SK-N-SH (cell line): ENCODE measurements at regions not wholly inside any gene's neighbourhood (a gene's known extent, or its start where the extent isn't known, plus 50 kb on each side); places are given as distances from the start of the nearest gene placed in this dataset.

Source experiments
- CTCF ChIA-PET: fragments of 300-600, 350-600 bp; formaldehyde crosslinking; extraction: SDS; loops from one replicate; lab custom pipeline; 2021; lab: Yijun Ruan, JAX
- POLR2A ChIA-PET: fragments of 350-600 bp; sonication (Branson Sonifier 250); formaldehyde crosslinking; extraction: SDS; loops from one replicate; lab custom pipeline; 2020; ENCODE audit warnings: antibody characterized with exemption, inconsistent platforms; lab: Yijun Ruan, JAX
- DNase-seq: peaks from one replicate; pipeline ENCODE4 v3.0.0; 2012
- H2AFZ ChIP-seq: fragments of 200-600 bp; sonication (generic); 2 replicates; pipeline ENCODE4 v1.8.1; 2016; ENCODE audit warnings: antibody characterized with exemption, mild to moderate bottlenecking, low read depth
- H3F3A ChIP-seq: fragments of 200-600 bp; sonication (generic); replicated peaks from 2 replicates; pipeline ENCODE3; 2016; ENCODE audit warnings: antibody characterized with exemption, mild to moderate bottlenecking; ENCODE audit not compliant: insufficient read depth
- H3K27ac ChIP-seq, 2 experiments: fragments of 200-500 bp in 1 of 2; fragments of 200-600 bp in 1 of 2; sonication (Bioruptor generic) in 1 of 2; sonication (generic), shearing (Covaris generic) in 1 of 2; 2 replicates each; pipeline versions ENCODE4 v1.5.1 to v1.6.1; 2014 to 2016; ENCODE audit warnings: low read depth in 2 of 2, inconsistent platforms in 1 of 2, low read length in 1 of 2, mild to moderate bottlenecking in 1 of 2, mixed read lengths in 1 of 2
- H3K27me3 ChIP-seq: fragments of 200-600 bp; sonication (generic), shearing (Covaris generic); 2 replicates; pipeline ENCODE4 v1.6.1; 2016; ENCODE audit warnings: mixed run types; ENCODE audit not compliant: insufficient read depth
- H3K36me3 ChIP-seq, 2 experiments: fragments of 200-500 bp in 1 of 2; fragments of 200-600 bp in 1 of 2; sonication (Bioruptor generic) in 1 of 2; sonication (generic) in 1 of 2; replicated peaks in 1 of 2; 2 replicates each; pipeline versions ENCODE3 to v1.5.1; 2014 to 2016; ENCODE audit warnings: low read length in 1 of 2, mild to moderate bottlenecking in 1 of 2; ENCODE audit not compliant: insufficient read depth in 2 of 2, control insufficient read depth in 1 of 2
- H3K4me1 ChIP-seq, 2 experiments: fragments of 200-500 bp in 1 of 2; fragments of 200-600 bp in 1 of 2; sonication (Bioruptor generic) in 1 of 2; sonication (generic), shearing (Covaris generic) in 1 of 2; 2 replicates each; pipeline versions ENCODE4 v1.5.1 to v1.6.1; 2014 to 2016; ENCODE audit warnings: low read depth in 1 of 2, low read length in 1 of 2, mixed run types in 1 of 2; ENCODE audit not compliant: insufficient read depth in 2 of 2, control insufficient read depth in 1 of 2
- H3K4me2 ChIP-seq: fragments of 200-600 bp; sonication (generic), shearing (Covaris generic); 2 replicates; pipeline ENCODE4 v1.6.1; 2017; ENCODE audit warnings: mixed run types
- H3K4me3 ChIP-seq, 2 experiments: fragments of 200-500 bp in 1 of 2; fragments of 200-600 bp in 1 of 2; sonication (Bioruptor generic) in 1 of 2; sonication (generic), shearing (Covaris generic) in 1 of 2; 2 replicates each; pipeline versions ENCODE4 v1.5.1 to v1.8.1; 2014 to 2016; ENCODE audit warnings: low read depth in 2 of 2, inconsistent platforms in 1 of 2, low read length in 1 of 2, mild to moderate bottlenecking in 1 of 2, mixed read lengths in 1 of 2, moderate library complexity in 1 of 2
- H3K79me2 ChIP-seq: fragments of 200-600 bp; sonication (generic); 2 replicates; pipeline ENCODE4 v1.8.1; 2017; ENCODE audit warnings: mild to moderate bottlenecking; ENCODE audit not compliant: insufficient read depth
- H3K9ac ChIP-seq: fragments of 200-600 bp; sonication (generic); 2 replicates; pipeline ENCODE4 v1.6.1; 2017; ENCODE audit warnings: mixed run types
- H3K9me2 ChIP-seq: fragments of 200-600 bp; sonication (generic); 2 replicates; pipeline ENCODE4 v1.6.1; 2017; ENCODE audit warnings: mixed run types
- H3K9me3 ChIP-seq: fragments of 200-600 bp; sonication (generic); 2 replicates; pipeline ENCODE4 v1.6.1; 2017; ENCODE audit warnings: mixed run types, mild to moderate bottlenecking, moderate library complexity
- H4K20me1 ChIP-seq: fragments of 200-600 bp; sonication (generic); 2 replicates; pipeline ENCODE4 v1.6.1; 2017; ENCODE audit warnings: mild to moderate bottlenecking, mixed run types; ENCODE audit not compliant: insufficient read depth
- ELF1 ChIP-seq: IDR thresholded peaks from 2 replicates; pipeline ENCODE4 v1.4.0; 2012
- EZH2phosphoT487 ChIP-seq: fragments of 200-600 bp; sonication (generic); IDR thresholded peaks from 2 replicates; pipeline ENCODE4 v1.6.1; 2017; ENCODE audit warnings: low read depth, mixed run types, mild to moderate bottlenecking, antibody characterized with exemption, moderate library complexity, borderline replicate concordance
- FOXJ3 ChIP-seq: sonication (generic); formaldehyde crosslinking; IDR thresholded peaks from 2 replicates; pipeline ENCODE4 v1.5.1; 2020; ENCODE audit warnings: mild to moderate bottlenecking, missing genetic modification reagents
- GATA2 ChIP-seq: sonication (generic); formaldehyde crosslinking; IDR thresholded peaks from 2 replicates; pipeline ENCODE4 v1.5.0; 2020; ENCODE audit warnings: mild to moderate bottlenecking, missing genetic modification reagents
- POLR2AphosphoS5 ChIP-seq: IDR thresholded peaks from 2 replicates; pipeline ENCODE4 v1.6.1; 2012; ENCODE audit warnings: low read depth, low read length
- RCOR1 ChIP-seq: fragments of 150-350 bp; IDR thresholded peaks from 2 replicates; pipeline ENCODE4 v1.6.1; 2017; ENCODE audit warnings: antibody characterized with exemption, low read length
- RXRA ChIP-seq: IDR thresholded peaks from 2 replicates; pipeline ENCODE4 v1.4.0; 2012; ENCODE audit warnings: low read depth, mild to moderate bottlenecking, borderline replicate concordance
- TAF1 ChIP-seq: IDR thresholded peaks from 2 replicates; pipeline ENCODE4 v1.6.1; 2012; ENCODE audit warnings: low read depth, mild to moderate bottlenecking, low read length, moderate library complexity, borderline replicate concordance
- TCF12 ChIP-seq: IDR thresholded peaks from 2 replicates; pipeline ENCODE4 v1.4.0; 2012
- WGBS: methylation state at CpG from one replicate; pipeline ENCODE4 v1.1.6; 2017; ENCODE audit warnings: low lambda C conversion rate; 5-methylcytosine and 5-hydroxymethylcytosine counted together
- TF ChIP-seq, protein P1 (sequence below): fragments of 150-350 bp; IDR thresholded peaks from 2 replicates; pipeline ENCODE4 v1.6.1; 2016; ENCODE audit warnings: mild to moderate bottlenecking, low read depth, low read length
- TF ChIP-seq, protein P2 (sequence below): IDR thresholded peaks from 2 replicates; pipeline ENCODE4; 2012
- TF ChIP-seq, protein P3 (sequence below): IDR thresholded peaks from 2 replicates; pipeline ENCODE4 v1.4.0; 2012; ENCODE audit warnings: low read depth, borderline replicate concordance
- TF ChIP-seq, protein P4 (sequence below): fragments of 150-350 bp; IDR thresholded peaks from 2 replicates; pipeline ENCODE4 v1.6.1; 2017; ENCODE audit warnings: antibody characterized with exemption, low read length, low read depth, borderline replicate concordance
- TF ChIP-seq, protein P5 (sequence below): IDR thresholded peaks from 2 replicates; pipeline ENCODE4 v1.4.0; 2012; ENCODE audit warnings: low read depth, borderline replicate concordance

DNA sequence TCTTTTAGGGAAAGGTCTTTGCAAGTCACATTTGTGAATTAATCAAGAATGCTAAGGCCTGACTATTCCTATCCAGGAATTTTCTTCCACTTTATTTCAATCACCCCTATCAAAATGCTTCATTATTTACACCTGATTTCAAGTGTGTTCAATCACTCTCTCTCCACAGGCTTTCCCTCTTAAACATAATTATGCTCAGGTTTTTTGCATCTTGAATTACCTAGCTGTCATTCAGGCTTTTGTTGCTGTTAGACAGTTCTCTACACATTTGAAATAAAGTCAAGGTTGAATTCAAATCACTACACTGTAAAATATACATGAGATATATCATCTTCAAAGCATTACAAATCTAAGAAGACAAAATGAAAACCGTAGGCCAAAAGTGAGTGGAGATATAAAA is 941.3 kb upstream of the SLITRK1 start:
- H3K9me3 ChIP-seq: no peaks in the 10 kb centered on the region
- H3K4me2 ChIP-seq: no peak overlapping the region
- no peaks in the 10 kb centered on the region for H3K79me2 ChIP-seq
- no peaks in the 10 kb centered on the region for H3K36me3 ChIP-seq
- DNase-seq: no peak
- ChIA-PET POLR2A (no interaction called here), CTCF (no interaction called here)
- no peak overlapping the region for H3K27ac ChIP-seq
- no peak overlapping the region for H3K4me3 ChIP-seq
- no peak overlapping the region for H2AFZ ChIP-seq
- H4K20me1 ChIP-seq: no peaks in the 10 kb centered on the region
- WGBS: 33% methylated on average over 1 of the region's 1 CpG
- no peak overlapping the region for H3K9ac ChIP-seq
- no peaks in the 10 kb centered on the region for H3K9me2 ChIP-seq
- no peaks in the 10 kb centered on the region for H3F3A ChIP-seq
- TF ChIP-seq, protein P1, sequence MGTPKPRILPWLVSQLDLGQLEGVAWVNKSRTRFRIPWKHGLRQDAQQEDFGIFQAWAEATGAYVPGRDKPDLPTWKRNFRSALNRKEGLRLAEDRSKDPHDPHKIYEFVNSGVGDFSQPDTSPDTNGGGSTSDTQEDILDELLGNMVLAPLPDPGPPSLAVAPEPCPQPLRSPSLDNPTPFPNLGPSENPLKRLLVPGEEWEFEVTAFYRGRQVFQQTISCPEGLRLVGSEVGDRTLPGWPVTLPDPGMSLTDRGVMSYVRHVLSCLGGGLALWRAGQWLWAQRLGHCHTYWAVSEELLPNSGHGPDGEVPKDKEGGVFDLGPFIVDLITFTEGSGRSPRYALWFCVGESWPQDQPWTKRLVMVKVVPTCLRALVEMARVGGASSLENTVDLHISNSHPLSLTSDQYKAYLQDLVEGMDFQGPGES: no peak
- TF ChIP-seq, protein P2, sequence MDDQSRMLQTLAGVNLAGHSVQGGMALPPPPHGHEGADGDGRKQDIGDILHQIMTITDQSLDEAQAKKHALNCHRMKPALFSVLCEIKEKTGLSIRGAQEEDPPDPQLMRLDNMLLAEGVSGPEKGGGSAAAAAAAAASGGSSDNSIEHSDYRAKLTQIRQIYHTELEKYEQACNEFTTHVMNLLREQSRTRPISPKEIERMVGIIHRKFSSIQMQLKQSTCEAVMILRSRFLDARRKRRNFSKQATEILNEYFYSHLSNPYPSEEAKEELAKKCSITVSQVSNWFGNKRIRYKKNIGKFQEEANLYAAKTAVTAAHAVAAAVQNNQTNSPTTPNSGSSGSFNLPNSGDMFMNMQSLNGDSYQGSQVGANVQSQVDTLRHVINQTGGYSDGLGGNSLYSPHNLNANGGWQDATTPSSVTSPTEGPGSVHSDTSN: no peak
- peaks cover 0 to 2% of the 10 kb centered on the region in 2 experiments; a peak in 1 of 4 replicates for H3K4me1 ChIP-seq
- H3K27me3 ChIP-seq: no peaks in the 10 kb centered on the region

DNA sequence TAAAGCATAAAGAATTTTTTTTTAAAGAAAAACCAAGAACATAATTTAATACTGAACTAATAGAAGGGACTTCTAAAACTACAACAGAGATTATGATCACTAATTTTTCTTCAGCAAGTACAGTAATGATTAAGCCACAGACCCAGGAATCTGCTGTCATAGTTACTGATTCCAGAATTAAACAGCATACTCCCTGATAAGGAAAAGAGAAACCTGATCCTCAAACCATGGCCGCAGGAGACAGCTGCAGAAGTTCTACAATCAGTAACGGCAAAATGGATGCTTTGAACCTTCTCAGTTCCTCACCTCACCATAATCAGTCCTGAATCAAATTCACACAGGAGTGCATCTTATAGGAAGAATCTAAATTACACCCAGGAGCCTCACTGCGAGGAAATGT is 939.0 kb upstream of the SLITRK1 start:
- Histone ChIP-seq H3K27ac (no peak overlapping the region; a peak in 1 of 4 replicates), H3K4me3 (no peak overlapping the region), H2AFZ (no peak overlapping the region), H3K79me2 (no peaks in the 10 kb centered on the region), H3K36me3 (no peaks in the 10 kb centered on the region), H3K9me3 (no peaks in the 10 kb centered on the region), H3K4me2 (no peak overlapping the region; the same call in 1 of the 2 replicates), H3K4me1 (peaks cover 0 to 2% of the 10 kb centered on the region in 2 experiments; a peak in 1 of 4 replicates), H3K27me3 (no peaks in the 10 kb centered on the region), H4K20me1 (no peaks in the 10 kb centered on the region), H3F3A (no peaks in the 10 kb centered on the region), H3K9me2 (no peaks in the 10 kb centered on the region), H3K9ac (no peak overlapping the region)
- TF ChIP-seq POLR2AphosphoS5: no peak
- no peak for TF ChIP-seq RXRA
- peak; percentile 50; the same call in 1 of the 2 replicates for TF ChIP-seq GATA2
- no peak for TF ChIP-seq FOXJ3 (CRISPR knock-in tag)
- 8% methylated on average over 3 of the region's 3 CpGs for WGBS
- CTCF ChIA-PET: interaction anchor here (1.0 kb wide), 1 partner anchor 11 kb away, joined by 3 read pairs; no protein-coding TSS in a partner anchor
- DNase-seq: peak; percentile 25
- POLR2A ChIA-PET: no interaction called here

DNA sequence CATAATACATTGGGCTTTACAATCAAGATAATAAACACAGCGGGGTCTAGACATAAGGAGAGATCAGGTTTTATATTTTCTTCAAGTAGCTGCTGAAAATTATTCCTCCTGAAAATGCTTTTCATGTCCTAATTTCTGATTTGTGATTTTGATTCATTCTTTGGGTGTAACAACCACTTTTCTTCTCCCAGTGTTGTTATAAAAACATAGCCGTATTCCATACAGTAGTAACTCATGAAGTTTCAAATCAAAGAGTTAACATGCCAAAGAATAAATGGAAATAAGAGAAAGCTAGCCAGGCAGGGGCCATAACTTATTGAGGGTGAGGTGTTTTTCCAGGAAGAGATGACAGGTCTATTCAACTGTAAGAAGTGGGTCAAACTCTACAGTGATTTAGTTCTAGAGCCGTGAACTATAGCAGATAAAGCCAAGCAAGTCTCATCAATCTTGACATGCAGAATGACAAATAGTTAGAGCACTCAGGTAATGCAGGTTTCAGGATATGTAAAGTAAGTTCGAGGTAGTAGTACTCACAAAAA is 934.4 kb upstream of the SLITRK1 start:
- DNase-seq: no peak
- H3K4me2 ChIP-seq: no peak overlapping the region
- H3K36me3 ChIP-seq: no peaks in the 10 kb centered on the region
- no peak overlapping the region for H3K9ac ChIP-seq
- no peaks in the 10 kb centered on the region for H3F3A ChIP-seq
- ChIA-PET CTCF (no interaction called here), POLR2A (no interaction called here)
- H3K4me3 ChIP-seq: no peak overlapping the region
- H3K79me2 ChIP-seq: no peaks in the 10 kb centered on the region
- H3K27ac ChIP-seq: no peak overlapping the region
- 41% methylated on average over 4 of the region's 4 CpGs for WGBS
- no peaks in the 10 kb centered on the region for H3K9me2 ChIP-seq
- H3K27me3 ChIP-seq: no peaks in the 10 kb centered on the region
- H2AFZ ChIP-seq: no peak overlapping the region
- H3K9me3 ChIP-seq: no peaks in the 10 kb centered on the region
- H3K4me1 ChIP-seq: peaks cover 0 to 5% of the 10 kb centered on the region in 2 experiments; a peak in 2 of 4 replicates
- H4K20me1 ChIP-seq: no peaks in the 10 kb centered on the region
- TF ChIP-seq ELF1 (no peak), EZH2phosphoT487 (no peak), RXRA (no peak), TAF1 (no peak), TCF12 (no peak), RCOR1 (no peak)
- TF ChIP-seq, protein P3, sequence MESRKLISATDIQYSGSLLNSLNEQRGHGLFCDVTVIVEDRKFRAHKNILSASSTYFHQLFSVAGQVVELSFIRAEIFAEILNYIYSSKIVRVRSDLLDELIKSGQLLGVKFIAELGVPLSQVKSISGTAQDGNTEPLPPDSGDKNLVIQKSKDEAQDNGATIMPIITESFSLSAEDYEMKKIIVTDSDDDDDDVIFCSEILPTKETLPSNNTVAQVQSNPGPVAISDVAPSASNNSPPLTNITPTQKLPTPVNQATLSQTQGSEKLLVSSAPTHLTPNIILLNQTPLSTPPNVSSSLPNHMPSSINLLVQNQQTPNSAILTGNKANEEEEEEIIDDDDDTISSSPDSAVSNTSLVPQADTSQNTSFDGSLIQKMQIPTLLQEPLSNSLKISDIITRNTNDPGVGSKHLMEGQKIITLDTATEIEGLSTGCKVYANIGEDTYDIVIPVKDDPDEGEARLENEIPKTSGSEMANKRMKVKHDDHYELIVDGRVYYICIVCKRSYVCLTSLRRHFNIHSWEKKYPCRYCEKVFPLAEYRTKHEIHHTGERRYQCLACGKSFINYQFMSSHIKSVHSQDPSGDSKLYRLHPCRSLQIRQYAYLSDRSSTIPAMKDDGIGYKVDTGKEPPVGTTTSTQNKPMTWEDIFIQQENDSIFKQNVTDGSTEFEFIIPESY: no peak
- TF ChIP-seq, protein P4, sequence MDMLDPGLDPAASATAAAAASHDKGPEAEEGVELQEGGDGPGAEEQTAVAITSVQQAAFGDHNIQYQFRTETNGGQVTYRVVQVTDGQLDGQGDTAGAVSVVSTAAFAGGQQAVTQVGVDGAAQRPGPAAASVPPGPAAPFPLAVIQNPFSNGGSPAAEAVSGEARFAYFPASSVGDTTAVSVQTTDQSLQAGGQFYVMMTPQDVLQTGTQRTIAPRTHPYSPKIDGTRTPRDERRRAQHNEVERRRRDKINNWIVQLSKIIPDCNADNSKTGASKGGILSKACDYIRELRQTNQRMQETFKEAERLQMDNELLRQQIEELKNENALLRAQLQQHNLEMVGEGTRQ: no peak
- TF ChIP-seq, protein P1: no peak
- TF ChIP-seq, protein P5, sequence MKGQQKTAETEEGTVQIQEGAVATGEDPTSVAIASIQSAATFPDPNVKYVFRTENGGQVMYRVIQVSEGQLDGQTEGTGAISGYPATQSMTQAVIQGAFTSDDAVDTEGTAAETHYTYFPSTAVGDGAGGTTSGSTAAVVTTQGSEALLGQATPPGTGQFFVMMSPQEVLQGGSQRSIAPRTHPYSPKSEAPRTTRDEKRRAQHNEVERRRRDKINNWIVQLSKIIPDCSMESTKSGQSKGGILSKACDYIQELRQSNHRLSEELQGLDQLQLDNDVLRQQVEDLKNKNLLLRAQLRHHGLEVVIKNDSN: no peak
